Breast epithelium (tissue), 3 donors: ENCODE measurements at regions not wholly inside any gene's neighbourhood (a gene's known extent, or its start where the extent isn't known, plus 50 kb on each side); places are given as distances from the start of the nearest gene placed in this dataset.

ENCODE experiments used
- CTCF ChIP-seq, 3 donors: fragments of 450-650 bp; IDR thresholded peaks; one replicate each; pipeline ENCODE4 v1.5.1; 2016 to 2017; ENCODE audit warnings: antibody characterized with exemption in 3 of 3, mild to moderate bottlenecking in 3 of 3, moderate library complexity in 3 of 3
- POLR2A ChIP-seq: fragments of 450-650 bp; IDR thresholded peaks from one replicate; pipeline ENCODE4 v1.6.1; 2016; ENCODE audit warnings: antibody characterized with exemption, mild to moderate bottlenecking, moderate library complexity

- TF ChIP-seq POLR2A (no peak), CTCF (IDR thresholded peaks at IDR 0.05) (no peak)
These were observed 213.2 kb downstream of the C12orf50 start for GRCh38 chr12:87815771-87816585.
